Keratinocyte (primary cell): ENCODE measurements at regions not wholly inside any gene's neighbourhood (a gene's known extent, or its start where the extent isn't known, plus 50 kb on each side); places are given as distances from the start of the nearest gene placed in this dataset.

Experiments
- DNase-seq: peaks from one replicate; pipeline ENCODE4 v3.0.0-alpha.2; 2011; ENCODE audit warnings: low read depth, missing footprints, low spot score
- FAIRE-seq: peaks from 2 replicates; lab custom pipeline; 2011; peaks lifted over from hg19 to GRCh38; lab: Jason Lieb, UNC
- H2AFZ ChIP-seq: 2 replicates; pipeline ENCODE4 v1.6.0; 2012; ENCODE audit warnings: low read length, control low read depth, inconsistent platforms; ENCODE audit not compliant: control insufficient read depth
- H3K27ac ChIP-seq: 2 replicates; pipeline ENCODE4 v1.5.1; 2011; ENCODE audit warnings: low read length; ENCODE audit not compliant: control insufficient read depth, insufficient read depth
- H3K27me3 ChIP-seq: 3 replicates; pipeline ENCODE4 v1.6.0; 2011; ENCODE audit warnings: low read length; ENCODE audit not compliant: control insufficient read depth, insufficient read depth; ENCODE audit errors: extremely low read depth
- H3K36me3 ChIP-seq, 2 experiments: 2 replicates in 1 of 2; 3 replicates in 1 of 2; pipeline ENCODE4 v1.5.1; 2011; ENCODE audit warnings: low read length in 2 of 2, mild to moderate bottlenecking in 1 of 2; ENCODE audit not compliant: control insufficient read depth in 2 of 2, insufficient read depth in 2 of 2; ENCODE audit errors: extremely low read depth in 1 of 2
- H3K4me1 ChIP-seq: 3 replicates; pipeline ENCODE4 v1.5.1; 2011; ENCODE audit warnings: low read length; ENCODE audit not compliant: control insufficient read depth, insufficient read depth; ENCODE audit errors: extremely low read depth
- H3K4me2 ChIP-seq: 3 replicates; pipeline ENCODE4 v1.6.0; 2011; ENCODE audit warnings: low read depth, low read length; ENCODE audit not compliant: control insufficient read depth, insufficient read depth; ENCODE audit errors: extremely low read depth
- H3K4me3 ChIP-seq, 3 experiments: fragments of 200-600 bp in 1 of 3; sonication (generic) in 1 of 3; 2 replicates in 2 of 3; 3 replicates in 1 of 3; pipeline ENCODE4 v1.5.1; 2011 to 2016; ENCODE audit warnings: low read length in 3 of 3, mild to moderate bottlenecking in 3 of 3, control low read depth in 2 of 3, inconsistent platforms in 1 of 3, low read depth in 1 of 3, mixed read lengths in 1 of 3, mixed run types in 1 of 3, moderate library complexity in 1 of 3; ENCODE audit not compliant: control insufficient read depth in 2 of 3, insufficient read depth in 2 of 3; ENCODE audit errors: extremely low read depth in 1 of 3
- H3K79me2 ChIP-seq: 2 replicates; pipeline ENCODE4 v1.6.0; 2012; ENCODE audit warnings: low read length; ENCODE audit not compliant: control insufficient read depth, insufficient read depth
- H3K9ac ChIP-seq: 3 replicates; pipeline ENCODE4 v1.6.0; 2011; ENCODE audit warnings: low read length; ENCODE audit not compliant: control insufficient read depth, insufficient read depth; ENCODE audit errors: extremely low read depth
- H3K9me1 ChIP-seq: 3 replicates; pipeline ENCODE4 v1.6.0; 2011; ENCODE audit warnings: low read length; ENCODE audit not compliant: control insufficient read depth, insufficient read depth; ENCODE audit errors: extremely low read depth
- H3K9me3 ChIP-seq: 2 replicates; pipeline ENCODE4 v1.5.1; 2012; ENCODE audit warnings: low read depth, low read length; ENCODE audit not compliant: control insufficient read depth
- H4K20me1 ChIP-seq: 3 replicates; pipeline ENCODE4 v1.6.0; 2011; ENCODE audit warnings: low read length; ENCODE audit not compliant: control insufficient read depth, insufficient read depth; ENCODE audit errors: extremely low read depth
- EZH2 ChIP-seq: IDR thresholded peaks from one replicate; pipeline ENCODE4 v1.6.1; 2012; ENCODE audit warnings: inconsistent platforms, mild to moderate bottlenecking, low read length, moderate library complexity
- dilution Hi-C: fragments of 300-500 bp; cut with MboI; formaldehyde crosslinking; loops from one replicate; pipeline ENCODE4 v1.7.0; 2020; ENCODE audit warnings: low sequenced_read_pairs; ENCODE audit not compliant: extremely low pct_ligation_motif_present
- TF ChIP-seq, protein P1 (sequence below), 3 experiments: IDR thresholded peaks in 1 of 3; conservative IDR thresholded peaks in 1 of 3; optimal IDR thresholded peaks in 1 of 3; 2 replicates in 2 of 3; 3 replicates in 1 of 3; pipeline versions ENCODE3 to v1.5.1; 2011; ENCODE audit warnings: low read length in 3 of 3, mild to moderate bottlenecking in 3 of 3, moderate library complexity in 2 of 3, control low read depth in 1 of 3, inconsistent platforms in 1 of 3; ENCODE audit not compliant: insufficient read depth in 2 of 3; ENCODE audit errors: extremely low read depth in 1 of 3

DNA sequence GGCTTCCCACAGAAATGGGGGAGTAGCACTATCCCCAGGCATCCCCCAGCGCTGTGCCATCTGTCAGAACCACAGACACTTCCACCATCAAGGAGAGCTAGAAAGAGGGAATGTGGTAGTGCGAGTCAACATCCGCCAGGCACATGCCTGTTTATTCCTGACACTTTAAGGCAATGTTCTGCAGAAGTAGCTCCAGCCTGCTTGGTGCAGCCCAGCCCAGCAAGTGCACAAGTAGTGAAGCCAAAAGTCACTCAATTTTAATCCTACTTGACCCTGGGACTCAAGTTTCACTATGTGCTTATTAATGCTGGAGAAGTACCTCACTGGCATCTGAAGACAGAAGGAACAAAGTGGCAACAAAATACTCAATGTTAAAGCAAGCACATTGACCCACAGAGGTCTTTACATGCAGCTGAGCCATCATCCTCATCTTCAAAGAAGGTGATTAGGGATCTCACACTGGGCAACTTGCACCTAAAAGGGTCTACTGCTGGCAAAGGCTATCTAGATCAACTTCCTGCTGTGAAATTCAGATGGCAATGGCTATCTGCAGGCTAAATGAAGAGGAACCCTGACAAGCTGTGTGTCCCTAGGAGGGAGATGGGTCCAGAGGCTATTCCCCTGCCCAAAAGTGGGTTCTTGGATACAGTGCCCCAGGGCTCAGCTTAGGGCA is 61.4 kb upstream of the CLDN18 start:
- no peak overlapping the region for H3K9ac ChIP-seq
- DNase-seq (no peak), FAIRE-seq (no peak)
- dilution Hi-C loops: no loop called here
- H3K27ac ChIP-seq: no peak overlapping the region
- H3K79me2 ChIP-seq: no peaks in the 10 kb centered on the region
- no peaks in the 10 kb centered on the region for H3K9me3 ChIP-seq
- TF ChIP-seq EZH2: no peak
- TF ChIP-seq, protein P1, sequence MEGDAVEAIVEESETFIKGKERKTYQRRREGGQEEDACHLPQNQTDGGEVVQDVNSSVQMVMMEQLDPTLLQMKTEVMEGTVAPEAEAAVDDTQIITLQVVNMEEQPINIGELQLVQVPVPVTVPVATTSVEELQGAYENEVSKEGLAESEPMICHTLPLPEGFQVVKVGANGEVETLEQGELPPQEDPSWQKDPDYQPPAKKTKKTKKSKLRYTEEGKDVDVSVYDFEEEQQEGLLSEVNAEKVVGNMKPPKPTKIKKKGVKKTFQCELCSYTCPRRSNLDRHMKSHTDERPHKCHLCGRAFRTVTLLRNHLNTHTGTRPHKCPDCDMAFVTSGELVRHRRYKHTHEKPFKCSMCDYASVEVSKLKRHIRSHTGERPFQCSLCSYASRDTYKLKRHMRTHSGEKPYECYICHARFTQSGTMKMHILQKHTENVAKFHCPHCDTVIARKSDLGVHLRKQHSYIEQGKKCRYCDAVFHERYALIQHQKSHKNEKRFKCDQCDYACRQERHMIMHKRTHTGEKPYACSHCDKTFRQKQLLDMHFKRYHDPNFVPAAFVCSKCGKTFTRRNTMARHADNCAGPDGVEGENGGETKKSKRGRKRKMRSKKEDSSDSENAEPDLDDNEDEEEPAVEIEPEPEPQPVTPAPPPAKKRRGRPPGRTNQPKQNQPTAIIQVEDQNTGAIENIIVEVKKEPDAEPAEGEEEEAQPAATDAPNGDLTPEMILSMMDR (optimal IDR thresholded peaks at IDR 0.05 in 1 of 3, IDR thresholded peaks at IDR 0.05 in 1 of 3, conservative IDR thresholded peaks at IDR 0.05 in 1 of 3; ENCODE audit: extremely low read depth in 1 of 3, insufficient read depth in 2 of 3, low read length in 3 of 3): no peak
- H4K20me1 ChIP-seq: no peaks in the 10 kb centered on the region
- H3K36me3 ChIP-seq: no peaks in the 10 kb centered on the region
- H3K4me1 ChIP-seq: no peaks in the 10 kb centered on the region
- H3K4me2 ChIP-seq: no peak overlapping the region
- H2AFZ ChIP-seq: no peak overlapping the region
- H3K9me1 ChIP-seq: no peaks in the 10 kb centered on the region
- H3K4me3 ChIP-seq: no peak overlapping the region
- no peaks in the 10 kb centered on the region for H3K27me3 ChIP-seq

DNA sequence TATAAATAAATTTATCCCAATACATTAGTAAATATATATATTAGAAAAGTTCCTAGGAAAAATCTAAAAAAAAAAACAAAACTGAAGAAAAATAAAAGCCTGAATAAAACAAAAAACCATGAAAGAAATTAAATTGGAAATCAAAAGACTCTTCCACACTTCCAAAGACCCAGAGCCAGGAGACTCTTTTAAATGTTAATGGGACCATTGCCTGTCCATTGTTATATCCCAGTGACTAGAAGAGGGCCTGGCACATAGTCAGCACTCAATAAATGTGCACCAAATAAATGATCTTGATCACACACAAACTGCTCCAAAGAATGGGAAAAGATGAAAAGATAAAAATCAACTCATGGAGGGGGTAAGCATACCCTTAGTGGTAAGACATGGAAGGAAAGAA is 51.3 kb upstream of the CLDN18 start:
- dilution Hi-C loops: no loop called here
- FAIRE-seq (no peak), DNase-seq (no peak)
- H3K36me3 ChIP-seq: no peaks in the 10 kb centered on the region
- H3K27me3 ChIP-seq: no peaks in the 10 kb centered on the region
- no peak overlapping the region for H3K9ac ChIP-seq
- no peak overlapping the region for H2AFZ ChIP-seq
- no peak overlapping the region for H3K27ac ChIP-seq
- no peak overlapping the region for H3K4me2 ChIP-seq
- no peaks in the 10 kb centered on the region for H3K9me3 ChIP-seq
- H3K4me1 ChIP-seq: no peaks in the 10 kb centered on the region
- H4K20me1 ChIP-seq: no peaks in the 10 kb centered on the region
- H3K79me2 ChIP-seq: no peaks in the 10 kb centered on the region
- TF ChIP-seq, protein P1 (optimal IDR thresholded peaks at IDR 0.05 in 1 of 3, IDR thresholded peaks at IDR 0.05 in 1 of 3, conservative IDR thresholded peaks at IDR 0.05 in 1 of 3; ENCODE audit: extremely low read depth in 1 of 3, insufficient read depth in 2 of 3, low read length in 3 of 3): no peak
- TF ChIP-seq EZH2: no peak
- no peak overlapping the region for H3K4me3 ChIP-seq
- H3K9me1 ChIP-seq: no peaks in the 10 kb centered on the region
